GM23338 (cell line): ENCODE measurements at regions not wholly inside any gene's neighbourhood (a gene's known extent, or its start where the extent isn't known, plus 50 kb on each side); places are given as distances from the start of the nearest gene placed in this dataset.

ENCODE experiments used
- ATAC-seq: fragments of 200-7000 bp; cut with Tn5 transposase; 3 replicates; pipeline ENCODE4 v1.9.1; 2020
- DNase-seq: peaks from one replicate; pipeline ENCODE4 v3.0.0-alpha.2; 2015; ENCODE audit warnings: low spot score
- H2AFZ ChIP-seq: fragments of 200-600 bp; sonication (generic); 2 replicates; pipeline ENCODE4 v1.8.0; 2016; ENCODE audit warnings: antibody characterized with exemption, mild to moderate bottlenecking, moderate library complexity
- H3F3A ChIP-seq: fragments of 200-600 bp; sonication (generic); replicated peaks from 2 replicates; pipeline ENCODE4 v1.8.0; 2017; ENCODE audit warnings: antibody characterized with exemption, mixed run types, low read depth
- H3K27ac ChIP-seq: fragments of 200-600 bp; sonication (generic); 2 replicates; pipeline ENCODE4 v1.6.1; 2016; ENCODE audit warnings: low read depth
- H3K27me3 ChIP-seq: fragments of 200-600 bp; sonication (generic); 2 replicates; pipeline ENCODE4 v1.8.0; 2016; ENCODE audit warnings: mild to moderate bottlenecking, mixed run types, moderate library complexity; ENCODE audit not compliant: insufficient read depth
- H3K36me3 ChIP-seq: fragments of 200-600 bp; sonication (generic); 2 replicates; pipeline ENCODE4 v1.8.0; 2016; ENCODE audit warnings: mild to moderate bottlenecking; ENCODE audit not compliant: insufficient read depth
- H3K4me1 ChIP-seq: fragments of 200-600 bp; sonication (generic); 2 replicates; pipeline ENCODE4 v1.8.0; 2016; ENCODE audit warnings: mild to moderate bottlenecking, moderate library complexity; ENCODE audit not compliant: insufficient read depth
- H3K4me2 ChIP-seq: fragments of 200-600 bp; sonication (generic); 2 replicates; pipeline ENCODE4 v1.7.1; 2017; ENCODE audit warnings: mixed run types
- H3K4me3 ChIP-seq: fragments of 200-600 bp; sonication (generic); 2 replicates; pipeline ENCODE4 v1.6.1; 2016; ENCODE audit warnings: mixed run types
- H3K79me2 ChIP-seq: fragments of 200-600 bp; sonication (generic); replicated peaks from 2 replicates; pipeline ENCODE4 v1.8.0; 2017; ENCODE audit warnings: mild to moderate bottlenecking; ENCODE audit not compliant: insufficient read depth
- H3K9me2 ChIP-seq: fragments of 200-600 bp; sonication (generic); 2 replicates; pipeline ENCODE4 v1.8.0; 2017; ENCODE audit not compliant: insufficient read depth
- H4K20me1 ChIP-seq: fragments of 200-600 bp; sonication (generic); replicated peaks from 2 replicates; pipeline ENCODE4 v1.8.0; 2017; ENCODE audit warnings: mild to moderate bottlenecking; ENCODE audit not compliant: insufficient read depth
- H3K27ac Mint-ChIP-seq: 2 replicates; pipeline ENCODE4 v1.8.0; 2020; ENCODE audit warnings: inconsistent platforms, mild to moderate bottlenecking, moderate library complexity, mixed read lengths
- H3K27me3 Mint-ChIP-seq: 3 replicates; pipeline ENCODE4 v1.8.0; 2022; ENCODE audit warnings: low read depth, mild to moderate bottlenecking, moderate library complexity, mixed read lengths, inconsistent platforms; ENCODE audit not compliant: insufficient read depth, poor library complexity
- H3K36me3 Mint-ChIP-seq: 3 replicates; pipeline ENCODE4 v1.8.0; 2021; ENCODE audit warnings: low read depth, mild to moderate bottlenecking, inconsistent platforms, moderate library complexity, mixed read lengths
- H3K4me1 Mint-ChIP-seq: 3 replicates; pipeline ENCODE4 v1.8.0; 2020; ENCODE audit warnings: mild to moderate bottlenecking, inconsistent platforms, mixed read lengths
- H3K4me3 Mint-ChIP-seq: 3 replicates; pipeline ENCODE4 v1.8.0; 2021; ENCODE audit warnings: moderate library complexity, mild to moderate bottlenecking, inconsistent platforms, mixed read lengths
- H3K9me3 Mint-ChIP-seq: 3 replicates; pipeline ENCODE4 v1.8.0; 2020; ENCODE audit warnings: moderate library complexity, mild to moderate bottlenecking, inconsistent platforms, mixed read lengths
- CREB1 ChIP-seq: fragments of 250-450 bp; sonication (Bioruptor Pico); IDR thresholded peaks from 2 replicates; pipeline ENCODE4 v1.5.0; 2020; ENCODE audit warnings: low read depth, mild to moderate bottlenecking, moderate library complexity
- EZH2 ChIP-seq: fragments of 200-600 bp; sonication (generic); IDR thresholded peaks from one replicate; pipeline ENCODE4 v1.8.0; 2017; ENCODE audit warnings: antibody characterized with exemption, mild to moderate bottlenecking, low read depth; ENCODE audit not compliant: unreplicated experiment
- NANOG ChIP-seq: IDR thresholded peaks from 2 replicates; pipeline ENCODE4 v1.6.1; 2016; ENCODE audit warnings: antibody characterized with exemption, borderline replicate concordance
- STAT1 ChIP-seq: IDR thresholded peaks from one replicate; pipeline ENCODE4 v1.6.1; 2016; ENCODE audit warnings: antibody characterized with exemption; ENCODE audit not compliant: unreplicated experiment
- ZNF462 ChIP-seq: fragments of 250-450 bp; sonication (Bioruptor Pico); IDR thresholded peaks from 2 replicates; pipeline ENCODE4 v1.5.0; 2020; ENCODE audit warnings: mild to moderate bottlenecking, moderate library complexity
- TF ChIP-seq, protein P1 (sequence below), 2 experiments: fragments of 200-600 bp in 1 of 2; sonication (generic) in 1 of 2; conservative IDR thresholded peaks; 2 replicates each; pipeline versions ENCODE4 v1.5.1 to v1.6.1; 2016 to 2017; ENCODE audit warnings: antibody characterized with exemption in 2 of 2, low read depth in 2 of 2, mild to moderate bottlenecking in 2 of 2, moderate library complexity in 1 of 2

GRCh38 chr5:56346741-56347535 lies 113.8 kb upstream of the ANKRD55 start:
- H3K4me1 Mint-ChIP-seq, result peaks cover 3% of the 10 kb centered on the region; the same call in 2 of the 3 replicates
- no peaks in the 10 kb centered on the region for H3K9me3 Mint-ChIP-seq
- H3K27ac Mint-ChIP-seq, result no peak overlapping the region

More at GRCh38 chr5:56346741-56347535, 113.8 kb upstream of the ANKRD55 start:
- Histone ChIP-seq H3K9me2 (no peaks in the 10 kb centered on the region), H3K79me2 (no peaks in the 10 kb centered on the region), H4K20me1 (no peaks in the 10 kb centered on the region), H3F3A (no peaks in the 10 kb centered on the region), H3K27me3 (no peaks in the 10 kb centered on the region), H3K4me1 (no peaks in the 10 kb centered on the region; the same call in 1 of the 2 replicates), H3K4me2 (no peak overlapping the region), H2AFZ (no peak overlapping the region), H3K4me3 (no peak overlapping the region), H3K27ac (no peak overlapping the region), H3K36me3 (no peaks in the 10 kb centered on the region)
- H3K36me3 Mint-ChIP-seq, result no peaks in the 10 kb centered on the region
- TF ChIP-seq ZNF462 (CRISPR knock-in tag), result no peak
- no peak for TF ChIP-seq CREB1 (CRISPR knock-in tag)
- no peak for TF ChIP-seq EZH2
- TF ChIP-seq, protein P1, sequence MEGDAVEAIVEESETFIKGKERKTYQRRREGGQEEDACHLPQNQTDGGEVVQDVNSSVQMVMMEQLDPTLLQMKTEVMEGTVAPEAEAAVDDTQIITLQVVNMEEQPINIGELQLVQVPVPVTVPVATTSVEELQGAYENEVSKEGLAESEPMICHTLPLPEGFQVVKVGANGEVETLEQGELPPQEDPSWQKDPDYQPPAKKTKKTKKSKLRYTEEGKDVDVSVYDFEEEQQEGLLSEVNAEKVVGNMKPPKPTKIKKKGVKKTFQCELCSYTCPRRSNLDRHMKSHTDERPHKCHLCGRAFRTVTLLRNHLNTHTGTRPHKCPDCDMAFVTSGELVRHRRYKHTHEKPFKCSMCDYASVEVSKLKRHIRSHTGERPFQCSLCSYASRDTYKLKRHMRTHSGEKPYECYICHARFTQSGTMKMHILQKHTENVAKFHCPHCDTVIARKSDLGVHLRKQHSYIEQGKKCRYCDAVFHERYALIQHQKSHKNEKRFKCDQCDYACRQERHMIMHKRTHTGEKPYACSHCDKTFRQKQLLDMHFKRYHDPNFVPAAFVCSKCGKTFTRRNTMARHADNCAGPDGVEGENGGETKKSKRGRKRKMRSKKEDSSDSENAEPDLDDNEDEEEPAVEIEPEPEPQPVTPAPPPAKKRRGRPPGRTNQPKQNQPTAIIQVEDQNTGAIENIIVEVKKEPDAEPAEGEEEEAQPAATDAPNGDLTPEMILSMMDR (conservative IDR thresholded peaks at IDR 0.05; ENCODE audit: low read depth in 2 of 2), result no peak
- TF ChIP-seq NANOG, result no peak
- TF ChIP-seq STAT1, result no peak
- H3K4me3 Mint-ChIP-seq, result no peak overlapping the region
- H3K27me3 Mint-ChIP-seq, result no peaks in the 10 kb centered on the region
- ATAC-seq (no peak), DNase-seq (peak; percentile 21)
